ENCODE measurements at regions not wholly inside any gene's neighbourhood (a gene's known extent, or its start where the extent isn't known, plus 50 kb on each side); places are given as distances from the start of the nearest gene placed in this dataset.

DNA sequence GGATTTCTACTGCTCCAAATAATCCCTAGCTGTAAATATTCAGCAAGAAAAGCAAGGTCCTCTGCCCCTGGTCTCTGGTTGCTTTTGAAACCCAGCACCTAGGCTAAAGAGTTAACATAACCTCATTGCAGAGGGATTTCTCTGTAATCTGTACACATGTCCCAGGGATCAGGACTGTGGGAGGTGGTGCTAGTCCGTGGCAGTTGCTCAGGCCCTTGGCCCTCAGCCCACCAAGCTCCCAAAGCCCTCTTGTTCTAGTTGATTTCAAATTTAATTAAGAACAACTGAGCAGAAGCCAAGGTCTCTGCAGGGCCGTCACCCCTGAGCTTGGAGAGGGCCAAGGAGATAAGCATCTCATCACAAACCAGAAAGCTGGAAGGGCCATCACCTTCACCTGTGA, 181.1 kb downstream of the SOX9 start:
- WGBS: 77% methylated on average over 2 of the region's 2 CpGs
- DNase-seq (ENCODE audit: low read depth in 6 of 9, low spot score in 9 of 9): no peak
- H3K27ac ChIP-seq (ENCODE audit: low read depth in 1 of 2, low read length in 1 of 2): no peak overlapping the region

DNA sequence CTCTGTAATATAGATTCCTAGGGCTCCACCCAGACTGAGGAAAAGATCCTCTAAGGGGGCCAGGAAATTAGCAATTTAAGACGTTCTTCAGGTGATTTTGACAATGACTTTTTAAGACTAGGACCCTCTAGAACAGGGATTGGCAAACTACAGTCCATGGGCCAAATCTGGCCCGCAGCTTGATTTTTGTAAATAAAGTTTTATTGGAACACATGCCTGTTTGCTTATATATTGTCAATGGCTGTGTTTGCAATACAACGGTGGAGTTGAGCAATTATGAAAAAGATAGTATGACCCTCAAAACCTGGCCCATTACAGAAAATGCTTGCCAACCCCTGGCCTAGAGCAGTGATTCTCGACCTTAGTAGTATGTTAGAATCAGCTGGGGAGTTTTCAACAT, 181.9 kb downstream of the SOX9 start:
- Histone ChIP-seq H3K4me1 (ENCODE audit: control insufficient read depth in 2 of 2, insufficient read depth in 2 of 2, low read length in 2 of 2) (no peaks in the 10 kb centered on the region), H3K27me3 (ENCODE audit: control insufficient read depth in 2 of 2, insufficient read depth in 1 of 2, low read length in 1 of 2) (no peaks in the 10 kb centered on the region), H3K36me3 (ENCODE audit: control insufficient read depth in 2 of 2, insufficient read depth in 2 of 2, low read length in 1 of 2) (no peaks in the 10 kb centered on the region), H3K9me3 (ENCODE audit: control insufficient read depth in 2 of 2, insufficient read depth in 1 of 2, low read length in 1 of 2) (no peaks in the 10 kb centered on the region), H3K27ac (ENCODE audit: low read depth in 1 of 2, low read length in 1 of 2) (no peak overlapping the region), H3K4me3 (ENCODE audit: low read length in 2 of 2) (no peak overlapping the region)
- DNase-seq (ENCODE audit: low read depth in 6 of 9, low spot score in 9 of 9): no peak
- WGBS: 91% methylated on average over 4 of the region's 4 CpGs

More for the DNA sequence above, 181.1 kb downstream of the SOX9 start:
- H3K27me3 ChIP-seq (ENCODE audit: control insufficient read depth in 2 of 2, insufficient read depth in 1 of 2, low read length in 1 of 2): no peaks in the 10 kb centered on the region
- no peak overlapping the region for H3K4me3 ChIP-seq (ENCODE audit: low read length in 2 of 2)
- H3K4me1 ChIP-seq (ENCODE audit: control insufficient read depth in 2 of 2, insufficient read depth in 2 of 2, low read length in 2 of 2): no peaks in the 10 kb centered on the region
- H3K36me3 ChIP-seq (ENCODE audit: control insufficient read depth in 2 of 2, insufficient read depth in 2 of 2, low read length in 1 of 2): no peaks in the 10 kb centered on the region
- no peaks in the 10 kb centered on the region for H3K9me3 ChIP-seq (ENCODE audit: control insufficient read depth in 2 of 2, insufficient read depth in 1 of 2, low read length in 1 of 2)

DNA sequence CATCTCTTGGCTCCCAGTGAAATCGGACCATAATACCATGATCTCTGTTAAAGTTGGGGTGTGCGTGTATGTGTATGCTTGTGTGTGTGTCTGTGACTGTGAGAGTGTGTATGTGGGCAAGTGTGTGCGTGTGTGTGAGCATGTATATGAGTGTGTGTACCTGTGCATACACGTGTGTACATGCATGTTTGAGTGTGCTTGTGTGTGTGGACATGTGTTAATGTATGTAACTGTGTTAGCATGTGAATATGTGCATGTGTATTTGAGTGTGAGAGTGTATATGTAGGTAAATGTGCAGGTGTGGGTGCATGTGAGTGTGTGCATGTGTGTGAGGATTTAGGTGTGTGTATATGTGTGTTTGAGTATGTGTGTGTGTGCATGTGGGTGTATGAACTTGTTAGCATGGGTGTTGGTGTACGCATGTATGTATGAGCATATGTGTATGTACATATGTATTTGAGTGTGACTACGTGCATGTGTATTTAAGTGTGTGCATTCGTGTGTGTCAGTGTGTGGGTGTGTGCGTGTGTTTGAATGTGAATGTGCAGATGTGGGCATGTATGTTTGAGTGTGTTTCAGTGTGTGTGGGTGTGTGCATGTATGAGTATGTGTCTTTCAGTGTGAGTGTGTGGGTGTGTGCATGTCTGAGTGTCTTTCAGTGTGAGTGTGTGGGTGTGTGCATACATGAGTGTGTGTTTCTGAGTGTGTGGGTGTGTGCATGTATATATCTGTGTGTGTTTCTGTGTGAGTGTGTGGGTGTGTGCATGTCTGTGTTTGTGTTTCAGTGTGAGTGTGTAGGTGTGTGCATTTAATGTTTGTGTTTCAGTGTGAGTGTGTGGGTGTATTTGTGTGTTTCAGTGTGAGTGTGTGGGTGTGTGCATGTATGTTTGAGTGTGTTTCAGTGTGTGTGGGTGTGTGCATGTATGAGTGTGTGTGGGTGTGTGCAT, 183.2 kb downstream of the SOX9 start:
- no peak for DNase-seq (ENCODE audit: low read depth in 6 of 9, low spot score in 9 of 9)
- Histone ChIP-seq H3K27ac (ENCODE audit: low read depth in 1 of 2, low read length in 1 of 2) (no peak overlapping the region), H3K27me3 (ENCODE audit: control insufficient read depth in 2 of 2, insufficient read depth in 1 of 2, low read length in 1 of 2) (no peaks in the 10 kb centered on the region), H3K9me3 (ENCODE audit: control insufficient read depth in 2 of 2, insufficient read depth in 1 of 2, low read length in 1 of 2) (no peaks in the 10 kb centered on the region), H3K4me3 (ENCODE audit: low read length in 2 of 2) (no peak overlapping the region), H3K4me1 (ENCODE audit: control insufficient read depth in 2 of 2, insufficient read depth in 2 of 2, low read length in 2 of 2) (no peaks in the 10 kb centered on the region), H3K36me3 (ENCODE audit: control insufficient read depth in 2 of 2, insufficient read depth in 2 of 2, low read length in 1 of 2) (no peaks in the 10 kb centered on the region)
- WGBS: 95% methylated on average over 8 of the region's 8 CpGs

DNA sequence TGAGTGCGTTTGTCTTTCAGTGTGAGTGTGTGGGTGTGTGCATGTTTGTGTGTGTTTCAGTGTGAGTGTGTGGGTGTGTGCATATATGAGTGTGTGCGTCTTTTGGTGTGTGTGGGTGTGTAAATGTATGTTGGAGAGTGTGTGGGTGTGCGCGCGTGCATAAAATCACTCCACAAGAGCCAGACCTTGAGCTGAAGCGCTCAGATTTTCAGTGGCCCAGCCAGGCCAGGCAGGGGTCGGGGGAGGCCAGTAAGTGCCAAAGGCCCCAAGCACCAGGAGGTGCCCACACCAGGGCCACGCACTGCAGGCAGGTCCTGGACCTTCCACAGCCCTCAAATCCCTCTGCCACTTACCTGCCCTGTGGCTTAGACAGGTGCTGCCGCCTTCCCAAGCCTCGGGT, 184.0 kb downstream of the SOX9 start:
- no peaks in the 10 kb centered on the region for H3K36me3 ChIP-seq (ENCODE audit: control insufficient read depth in 2 of 2, insufficient read depth in 2 of 2, low read length in 1 of 2)
- H3K27ac ChIP-seq (ENCODE audit: low read depth in 1 of 2, low read length in 1 of 2): no peak overlapping the region
- 97% methylated on average over 10 of the region's 10 CpGs for WGBS
- no peak overlapping the region for H3K4me3 ChIP-seq (ENCODE audit: low read length in 2 of 2)
- H3K9me3 ChIP-seq (ENCODE audit: control insufficient read depth in 2 of 2, insufficient read depth in 1 of 2, low read length in 1 of 2): no peaks in the 10 kb centered on the region
- no peak for DNase-seq (ENCODE audit: low read depth in 6 of 9, low spot score in 9 of 9)
- no peaks in the 10 kb centered on the region for H3K27me3 ChIP-seq (ENCODE audit: control insufficient read depth in 2 of 2, insufficient read depth in 1 of 2, low read length in 1 of 2)
- H3K4me1 ChIP-seq (ENCODE audit: control insufficient read depth in 2 of 2, insufficient read depth in 2 of 2, low read length in 2 of 2): no peaks in the 10 kb centered on the region

DNA sequence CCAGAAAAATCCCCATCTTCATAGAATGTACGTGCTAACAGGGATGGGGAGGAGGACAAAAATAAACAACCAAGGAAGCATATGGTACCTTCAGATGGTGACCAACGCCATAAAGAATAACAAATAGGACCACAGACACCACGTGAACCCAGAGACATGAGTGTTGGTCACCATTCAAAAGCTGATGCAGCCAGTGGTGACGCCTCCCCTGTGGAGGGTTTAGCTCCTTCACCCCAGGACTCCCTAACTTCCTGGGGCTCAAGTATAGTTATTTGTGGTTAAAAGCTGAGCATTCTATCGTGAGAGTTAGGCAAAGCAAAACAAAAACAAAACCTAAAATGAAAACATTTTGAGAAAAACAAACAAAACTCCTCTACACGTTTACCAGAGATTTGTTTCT, 184.7 kb downstream of the SOX9 start:
- no peaks in the 10 kb centered on the region for H3K9me3 ChIP-seq (ENCODE audit: control insufficient read depth in 2 of 2, insufficient read depth in 1 of 2, low read length in 1 of 2)
- no peak overlapping the region for H3K27ac ChIP-seq (ENCODE audit: low read depth in 1 of 2, low read length in 1 of 2)
- no peak for DNase-seq (ENCODE audit: low read depth in 6 of 9, low spot score in 9 of 9)
- no peaks in the 10 kb centered on the region for H3K27me3 ChIP-seq (ENCODE audit: control insufficient read depth in 2 of 2, insufficient read depth in 1 of 2, low read length in 1 of 2)
- 49% methylated on average over 6 of the region's 6 CpGs for WGBS
- H3K36me3 ChIP-seq (ENCODE audit: control insufficient read depth in 2 of 2, insufficient read depth in 2 of 2, low read length in 1 of 2): no peaks in the 10 kb centered on the region
- H3K4me1 ChIP-seq (ENCODE audit: control insufficient read depth in 2 of 2, insufficient read depth in 2 of 2, low read length in 2 of 2): no peaks in the 10 kb centered on the region
- H3K4me3 ChIP-seq (ENCODE audit: low read length in 2 of 2): no peak overlapping the region

DNA sequence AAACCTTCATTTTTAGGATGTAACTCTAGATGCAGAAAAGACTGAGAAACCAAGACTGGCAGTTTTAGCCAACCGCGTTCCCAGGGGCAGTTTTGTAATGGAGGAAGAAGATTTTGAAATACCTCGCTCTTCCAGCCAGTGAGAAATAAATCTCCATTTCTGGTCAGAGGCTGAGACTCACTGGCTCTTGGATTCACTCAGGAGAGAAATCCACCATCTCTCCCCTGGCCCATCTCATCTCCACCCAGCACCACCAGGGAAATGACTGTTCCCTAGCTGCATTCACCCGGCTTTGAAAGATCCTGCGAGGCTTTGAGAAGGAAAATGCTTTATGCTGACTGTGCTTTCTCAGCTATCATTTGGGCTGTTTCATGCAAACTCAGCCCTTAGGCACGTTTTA, 185.2 kb downstream of the SOX9 start:
- H3K27ac ChIP-seq (ENCODE audit: low read depth in 1 of 2, low read length in 1 of 2): no peak overlapping the region

DNA sequence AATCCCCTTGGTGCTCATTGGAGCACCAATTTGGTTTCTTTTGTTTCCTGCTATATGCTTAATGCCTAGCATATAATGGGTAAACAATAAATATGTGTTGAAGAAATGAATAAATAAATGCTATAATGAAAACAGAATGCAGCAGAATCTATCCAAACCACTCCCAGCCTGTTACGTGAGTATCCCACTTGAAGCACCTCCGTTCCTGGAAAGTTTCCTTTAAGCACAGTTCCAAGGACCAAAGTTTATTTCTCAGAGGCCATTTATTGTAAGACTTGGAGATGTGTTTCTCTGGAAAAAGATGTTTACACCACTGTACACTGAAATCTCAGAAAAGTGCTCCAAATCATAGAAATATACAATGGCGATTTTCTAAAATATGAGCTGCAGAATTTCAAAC, 187.0 kb downstream of the SOX9 start:
- no peaks in the 10 kb centered on the region for H3K36me3 ChIP-seq (ENCODE audit: control insufficient read depth in 2 of 2, insufficient read depth in 2 of 2, low read length in 1 of 2)
- H3K9me3 ChIP-seq (ENCODE audit: control insufficient read depth in 2 of 2, insufficient read depth in 1 of 2, low read length in 1 of 2): no peaks in the 10 kb centered on the region
- no peak for DNase-seq (ENCODE audit: low read depth in 6 of 9, low spot score in 9 of 9)
- H3K27ac ChIP-seq (ENCODE audit: low read depth in 1 of 2, low read length in 1 of 2): no peak overlapping the region
- WGBS: 92% methylated on average over 3 of the region's 3 CpGs
- no peaks in the 10 kb centered on the region for H3K4me1 ChIP-seq (ENCODE audit: control insufficient read depth in 2 of 2, insufficient read depth in 2 of 2, low read length in 2 of 2)
- H3K27me3 ChIP-seq (ENCODE audit: control insufficient read depth in 2 of 2, insufficient read depth in 1 of 2, low read length in 1 of 2): no peaks in the 10 kb centered on the region
- H3K4me3 ChIP-seq (ENCODE audit: low read length in 2 of 2): no peak overlapping the region

More for the DNA sequence above, 185.2 kb downstream of the SOX9 start:
- Histone ChIP-seq H3K4me1 (ENCODE audit: control insufficient read depth in 2 of 2, insufficient read depth in 2 of 2, low read length in 2 of 2) (no peaks in the 10 kb centered on the region), H3K4me3 (ENCODE audit: low read length in 2 of 2) (no peak overlapping the region), H3K9me3 (ENCODE audit: control insufficient read depth in 2 of 2, insufficient read depth in 1 of 2, low read length in 1 of 2) (no peaks in the 10 kb centered on the region), H3K27me3 (ENCODE audit: control insufficient read depth in 2 of 2, insufficient read depth in 1 of 2, low read length in 1 of 2) (no peaks in the 10 kb centered on the region), H3K36me3 (ENCODE audit: control insufficient read depth in 2 of 2, insufficient read depth in 2 of 2, low read length in 1 of 2) (no peaks in the 10 kb centered on the region)
- DNase-seq (ENCODE audit: low read depth in 6 of 9, low spot score in 9 of 9): no peak
- 51% methylated on average over 6 of the region's 6 CpGs for WGBS

DNA sequence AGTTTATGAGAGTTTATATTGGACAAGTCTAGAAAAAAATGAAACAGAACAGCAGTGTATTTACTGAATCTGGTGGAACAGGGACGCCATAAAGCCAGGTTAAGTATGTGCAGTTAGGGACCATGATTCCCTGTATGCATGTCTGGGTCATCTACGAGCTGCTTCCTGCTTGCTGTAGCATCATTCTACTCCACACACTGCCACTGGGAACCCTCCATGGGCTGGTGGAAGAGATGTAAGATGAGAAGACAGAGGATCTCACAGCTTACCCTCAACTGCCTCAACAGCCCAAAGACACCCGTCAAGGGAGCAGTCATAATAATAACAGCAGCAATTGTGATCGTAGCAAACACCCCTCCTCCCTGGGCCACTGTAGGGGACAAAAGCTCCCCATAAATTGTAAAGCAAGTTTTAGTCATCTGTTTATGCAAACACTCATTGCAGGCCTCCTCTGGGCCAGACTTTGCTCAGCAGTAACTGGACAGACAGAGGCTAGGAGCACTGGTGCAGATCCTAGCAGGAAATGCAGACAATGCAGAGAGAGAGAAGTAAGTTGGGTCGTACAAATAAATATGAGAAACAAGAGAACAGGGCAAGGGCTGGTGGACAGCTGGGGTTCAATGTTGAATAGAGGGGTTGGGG, 188.0 kb downstream of the SOX9 start:
- Histone ChIP-seq H3K27me3 (ENCODE audit: control insufficient read depth in 2 of 2, insufficient read depth in 1 of 2, low read length in 1 of 2) (no peaks in the 10 kb centered on the region), H3K27ac (ENCODE audit: low read depth in 1 of 2, low read length in 1 of 2) (no peak overlapping the region), H3K9me3 (ENCODE audit: control insufficient read depth in 2 of 2, insufficient read depth in 1 of 2, low read length in 1 of 2) (no peaks in the 10 kb centered on the region), H3K4me1 (ENCODE audit: control insufficient read depth in 2 of 2, insufficient read depth in 2 of 2, low read length in 2 of 2) (no peaks in the 10 kb centered on the region), H3K36me3 (ENCODE audit: control insufficient read depth in 2 of 2, insufficient read depth in 2 of 2, low read length in 1 of 2) (no peaks in the 10 kb centered on the region), H3K4me3 (ENCODE audit: low read length in 2 of 2) (no peak overlapping the region)
- 77% methylated on average over 5 of the region's 5 CpGs for WGBS
- DNase-seq (ENCODE audit: low read depth in 6 of 9, low spot score in 9 of 9): no peak

DNA sequence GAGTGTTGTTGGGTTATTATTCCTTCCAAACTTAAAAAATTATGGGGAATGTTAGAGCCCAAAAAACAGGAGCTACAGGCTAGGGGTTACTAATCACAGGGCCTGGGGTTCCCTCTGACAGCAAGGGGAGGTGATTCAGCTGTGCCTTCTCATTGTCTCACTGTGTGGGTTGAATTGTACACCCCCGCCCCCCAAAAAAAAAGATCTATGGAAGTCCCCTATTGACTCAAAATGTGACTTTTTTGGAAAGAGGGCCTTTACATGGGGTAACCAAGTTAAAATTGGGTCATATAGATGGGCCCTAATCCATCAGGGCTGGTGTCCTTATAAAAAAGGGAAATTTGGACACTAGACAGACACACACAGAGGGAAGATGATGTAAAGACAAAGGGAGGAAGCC, 190.2 kb downstream of the SOX9 start:
- Histone ChIP-seq H3K9me3 (ENCODE audit: control insufficient read depth in 2 of 2, insufficient read depth in 1 of 2, low read length in 1 of 2) (no peaks in the 10 kb centered on the region), H3K27ac (ENCODE audit: low read depth in 1 of 2, low read length in 1 of 2) (no peak overlapping the region), H3K4me1 (ENCODE audit: control insufficient read depth in 2 of 2, insufficient read depth in 2 of 2, low read length in 2 of 2) (no peaks in the 10 kb centered on the region), H3K36me3 (ENCODE audit: control insufficient read depth in 2 of 2, insufficient read depth in 2 of 2, low read length in 1 of 2) (no peaks in the 10 kb centered on the region), H3K4me3 (ENCODE audit: low read length in 2 of 2) (no peak overlapping the region), H3K27me3 (ENCODE audit: control insufficient read depth in 2 of 2, insufficient read depth in 1 of 2, low read length in 1 of 2) (no peaks in the 10 kb centered on the region)
- DNase-seq (ENCODE audit: low read depth in 6 of 9, low spot score in 9 of 9): no peak
- WGBS: 92% methylated on average over 1 of the region's 1 CpG

Measured in thymus (tissue), 11 donors.